Neural progenitor cell (in vitro differentiated cells): ENCODE measurements at regions not wholly inside any gene's neighbourhood (a gene's known extent, or its start where the extent isn't known, plus 50 kb on each side); places are given as distances from the start of the nearest gene placed in this dataset.

Source experiments
- DNase-seq: peaks from one replicate; pipeline ENCODE4 v3.0.0-alpha.2; 2016; ENCODE audit warnings: low spot score
- H2AFZ ChIP-seq: fragments of 200-600 bp; sonication (generic); replicated peaks from 2 replicates; pipeline ENCODE4 v1.6.1; 2016; ENCODE audit warnings: antibody characterized with exemption
- H3F3A ChIP-seq: fragments of 200-600 bp; sonication (generic); 2 replicates; pipeline ENCODE4 v1.6.1; 2016; ENCODE audit warnings: antibody characterized with exemption, low read depth
- H3K27ac ChIP-seq: fragments of 200-600 bp; sonication (generic); 2 replicates; pipeline ENCODE4 v1.5.1; 2016; ENCODE audit warnings: mild to moderate bottlenecking
- H3K27me3 ChIP-seq: fragments of 200-600 bp; sonication (generic); 2 replicates; pipeline ENCODE4 v1.6.1; 2016; ENCODE audit warnings: mild to moderate bottlenecking, moderate library complexity
- H3K36me3 ChIP-seq: fragments of 200-600 bp; sonication (generic); 2 replicates; pipeline ENCODE4 v1.5.1; 2016
- H3K4me1 ChIP-seq: fragments of 200-600 bp; sonication (generic); 2 replicates; pipeline ENCODE4 v1.6.1; 2016; ENCODE audit warnings: mixed run types
- H3K4me2 ChIP-seq: fragments of 200-600 bp; sonication (generic); 2 replicates; pipeline ENCODE4 v1.6.1; 2016
- H3K4me3 ChIP-seq: fragments of 200-600 bp; sonication (generic); 2 replicates; pipeline ENCODE4 v1.5.1; 2016
- H3K79me2 ChIP-seq: fragments of 200-600 bp; sonication (generic); 2 replicates; pipeline ENCODE4 v1.6.1; 2016; ENCODE audit warnings: low read depth
- H3K9ac ChIP-seq: fragments of 200-600 bp; sonication (generic); 2 replicates; pipeline ENCODE4 v1.6.1; 2016
- H3K9me3 ChIP-seq: fragments of 200-600 bp; sonication (generic); 2 replicates; pipeline ENCODE4 v1.5.1; 2016; ENCODE audit warnings: low read depth
- H4K20me1 ChIP-seq: fragments of 200-600 bp; sonication (generic); 2 replicates; pipeline ENCODE4 v1.6.1; 2016; ENCODE audit warnings: low read depth
- H3K27ac Mint-ChIP-seq: 3 replicates; pipeline ENCODE4 v1.8.0; 2021; ENCODE audit warnings: mixed read lengths
- H3K27me3 Mint-ChIP-seq: 2 replicates; pipeline ENCODE4 v1.8.0; 2022; ENCODE audit warnings: low read depth, mild to moderate bottlenecking, inconsistent platforms, moderate library complexity, mixed read lengths; ENCODE audit not compliant: insufficient read depth
- H3K36me3 Mint-ChIP-seq: 3 replicates; pipeline ENCODE4 v1.8.0; 2021; ENCODE audit warnings: mixed read lengths
- H3K4me1 Mint-ChIP-seq: 3 replicates; pipeline ENCODE4 v1.8.0; 2021; ENCODE audit warnings: mixed read lengths
- H3K4me3 Mint-ChIP-seq: 3 replicates; pipeline ENCODE4 v1.8.0; 2021; ENCODE audit warnings: mild to moderate bottlenecking, moderate library complexity, mixed read lengths
- H3K9me3 Mint-ChIP-seq: 3 replicates; pipeline ENCODE4 v1.8.0; 2020; ENCODE audit warnings: mixed read lengths
- CTCF ChIP-seq: fragments of 200-600 bp; sonication (generic); IDR thresholded peaks from 2 replicates; pipeline ENCODE4 v1.5.1; 2017; ENCODE audit warnings: antibody characterized with exemption, mild to moderate bottlenecking
- EZH2 ChIP-seq: fragments of 200-600 bp; sonication (generic); IDR thresholded peaks from 2 replicates; pipeline ENCODE4 v1.6.1; 2017; ENCODE audit warnings: antibody characterized with exemption, mild to moderate bottlenecking, moderate library complexity
- EZH2phosphoT487 ChIP-seq: fragments of 200-600 bp; sonication (generic); IDR thresholded peaks from 2 replicates; pipeline ENCODE4 v1.6.1; 2017; ENCODE audit warnings: antibody characterized with exemption

- Mint-ChIP-seq H3K27ac (no peak overlapping the region), H3K4me3 (no peak overlapping the region), H3K36me3 (no peaks in the 10 kb centered on the region), H3K9me3 (no peaks in the 10 kb centered on the region), H3K4me1 (peaks cover 13% of the 10 kb centered on the region), H3K27me3 (peaks cover 9% of the 10 kb centered on the region)
- Histone ChIP-seq H4K20me1 (no peaks in the 10 kb centered on the region), H3K4me2 (no peak overlapping the region), H3K79me2 (no peaks in the 10 kb centered on the region), H3F3A (no peaks in the 10 kb centered on the region), H3K9me3 (no peaks in the 10 kb centered on the region), H3K9ac (no peak overlapping the region), H3K36me3 (no peaks in the 10 kb centered on the region), H2AFZ (no peak overlapping the region), H3K27ac (no peak overlapping the region), H3K4me1 (no peaks in the 10 kb centered on the region), H3K27me3 (no peaks in the 10 kb centered on the region), H3K4me3 (no peak overlapping the region)
- TF ChIP-seq EZH2 = no peak
- TF ChIP-seq EZH2phosphoT487 = no peak
- no peak for TF ChIP-seq CTCF
- DNase-seq = no peak
Observed at GRCh38 chr20:50436696-50437095, 73.5 kb upstream of the PTPN1 start.

DNA sequence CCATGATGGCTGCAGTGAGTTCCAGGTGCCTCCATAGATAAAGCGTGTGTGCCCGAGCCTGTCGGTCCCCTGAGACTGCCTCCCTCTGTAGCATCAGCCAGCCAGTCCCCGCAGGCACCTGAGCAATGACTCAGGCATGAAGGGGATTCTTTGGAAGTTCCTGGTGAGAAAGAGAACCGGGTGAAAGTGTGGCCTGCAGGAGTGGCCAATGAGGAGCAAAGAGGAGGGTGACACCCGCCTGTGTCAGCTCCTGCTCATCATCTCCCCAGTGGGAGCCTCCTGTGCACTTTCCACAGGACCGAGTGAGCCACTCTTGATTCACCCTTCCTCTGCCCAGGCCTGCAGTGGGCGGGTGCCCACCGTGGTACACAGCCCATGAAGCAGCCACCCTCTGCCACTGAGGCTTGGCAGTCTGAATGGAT is 71.2 kb upstream of the PTPN1 start:
- DNase-seq = no peak
- no peaks in the 10 kb centered on the region for H4K20me1 ChIP-seq
- no peaks in the 10 kb centered on the region for H3K79me2 ChIP-seq
- Mint-ChIP-seq H3K27me3 (peaks cover 4% of the 10 kb centered on the region), H3K36me3 (no peaks in the 10 kb centered on the region), H3K27ac (no peak overlapping the region), H3K9me3 (no peaks in the 10 kb centered on the region), H3K4me3 (no peak overlapping the region), H3K4me1 (peaks cover 4% of the 10 kb centered on the region)
- TF ChIP-seq EZH2 (no peak), CTCF (no peak), EZH2phosphoT487 (no peak)
- no peak overlapping the region for H3K4me2 ChIP-seq
- H3K27ac ChIP-seq = no peak overlapping the region
- no peaks in the 10 kb centered on the region for H3K36me3 ChIP-seq
- no peaks in the 10 kb centered on the region for H3K9me3 ChIP-seq
- H3K4me3 ChIP-seq = no peak overlapping the region
- no peak overlapping the region for H2AFZ ChIP-seq
- H3K27me3 ChIP-seq = no peaks in the 10 kb centered on the region
- H3K9ac ChIP-seq = no peak overlapping the region
- no peaks in the 10 kb centered on the region for H3K4me1 ChIP-seq
- no peaks in the 10 kb centered on the region for H3F3A ChIP-seq

DNA sequence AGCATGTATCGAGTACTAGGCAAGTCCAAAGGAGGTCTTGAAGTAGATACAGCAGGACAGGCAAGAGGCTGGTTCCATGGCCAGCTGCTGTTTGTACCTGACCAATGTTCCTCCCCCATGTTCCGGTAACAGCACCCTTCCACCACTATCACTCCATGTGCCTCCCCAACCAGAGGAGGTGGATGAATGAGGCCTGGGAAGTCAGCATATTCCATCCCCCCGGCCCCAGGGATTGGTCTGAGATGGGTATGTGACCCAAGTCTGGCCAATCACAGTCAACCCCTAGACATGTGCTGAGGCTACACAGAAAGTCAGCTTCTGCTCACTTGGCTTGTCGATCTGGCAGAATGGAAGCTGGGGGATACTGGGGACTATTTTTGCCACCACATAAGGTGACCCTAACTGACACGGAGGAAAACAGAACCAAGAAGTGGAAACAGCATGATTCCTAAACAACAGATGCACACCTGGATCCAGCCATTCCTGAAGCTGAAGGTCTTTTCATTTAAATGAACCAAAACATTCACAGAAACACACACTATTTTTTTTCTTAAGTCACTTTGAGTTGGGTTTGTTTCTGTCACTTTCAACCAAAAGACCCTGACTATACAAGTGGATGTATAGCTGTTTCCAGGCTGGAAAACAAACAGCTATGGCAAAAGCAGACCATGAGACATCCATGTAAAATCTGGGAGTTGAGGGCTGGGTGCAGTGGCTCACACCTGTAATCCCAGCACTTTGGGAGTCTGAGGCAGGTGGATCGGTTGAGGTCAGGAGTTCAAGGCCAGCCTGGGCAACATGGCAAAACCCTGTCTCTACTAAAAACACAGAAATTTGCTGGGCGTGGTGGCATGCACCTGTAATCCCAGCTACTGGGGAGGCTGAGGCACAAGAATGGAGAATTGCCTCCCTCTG is 70.4 kb upstream of the PTPN1 start:
- no peaks in the 10 kb centered on the region for H4K20me1 ChIP-seq
- H3K36me3 Mint-ChIP-seq = no peaks in the 10 kb centered on the region
- H3K4me3 ChIP-seq = no peak overlapping the region
- TF ChIP-seq EZH2phosphoT487 = no peak
- TF ChIP-seq EZH2 = no peak
- TF ChIP-seq CTCF = no peak
- H3F3A ChIP-seq = no peaks in the 10 kb centered on the region
- H3K27me3 Mint-ChIP-seq = no peaks in the 10 kb centered on the region
- no peak overlapping the region for H3K9ac ChIP-seq
- H3K9me3 ChIP-seq = no peaks in the 10 kb centered on the region
- no peaks in the 10 kb centered on the region for H3K36me3 ChIP-seq
- no peaks in the 10 kb centered on the region for H3K27me3 ChIP-seq
- no peak overlapping the region for H3K27ac ChIP-seq
- no peaks in the 10 kb centered on the region for H3K9me3 Mint-ChIP-seq
- H3K4me2 ChIP-seq = no peak overlapping the region
- peaks cover 4% of the 10 kb centered on the region for H3K4me1 Mint-ChIP-seq
- H3K27ac Mint-ChIP-seq = no peak overlapping the region
- H3K4me3 Mint-ChIP-seq = no peak overlapping the region
- no peak for DNase-seq
- H3K4me1 ChIP-seq = no peaks in the 10 kb centered on the region
- H2AFZ ChIP-seq = no peak overlapping the region
- no peaks in the 10 kb centered on the region for H3K79me2 ChIP-seq
